ENCODE measurements at regions not wholly inside any gene's neighbourhood (a gene's known extent, or its start where the extent isn't known, plus 50 kb on each side); places are given as distances from the start of the nearest gene placed in this dataset.

DNA sequence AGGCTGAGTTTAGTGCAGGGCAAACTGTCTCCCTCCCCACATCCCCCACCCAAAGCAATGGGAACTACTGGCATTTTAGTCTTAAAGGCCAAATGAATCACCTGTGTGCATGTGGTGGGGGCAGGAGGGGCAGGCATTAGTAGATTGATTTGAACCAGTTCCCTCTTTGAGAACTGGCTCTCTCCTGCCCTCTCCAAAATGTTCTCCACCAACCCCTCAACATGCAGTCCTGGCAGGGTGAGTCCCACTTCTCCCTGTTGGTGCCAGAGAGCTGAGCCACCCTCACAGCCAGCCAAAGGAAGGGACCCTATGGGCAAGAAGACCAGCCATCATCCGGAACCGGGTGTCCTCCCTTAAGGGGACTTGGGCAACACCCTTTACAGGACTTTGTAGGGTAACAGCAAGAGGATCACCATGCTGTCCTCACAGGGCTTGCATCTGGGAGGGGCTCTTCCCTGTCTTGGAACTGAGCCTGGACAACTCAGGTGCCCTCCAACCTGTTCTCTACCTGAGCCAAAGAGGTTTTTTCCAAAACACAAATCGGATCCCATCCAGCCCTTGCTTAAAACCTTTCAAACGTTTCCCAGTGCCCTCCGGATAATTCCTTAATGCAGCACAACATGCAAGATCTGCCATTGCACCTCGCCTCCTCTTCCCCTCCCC is 80.6 kb downstream of the MRPL14 start:
- 26% methylated on average over 6 of the region's 6 CpGs for WGBS (ENCODE audit: insufficient coverage, low coverage, missing lambda C conversion rate)
- in situ Hi-C loops (cut with MboI): no loop called here
- no peak overlapping the region for H3K27ac ChIP-seq (ENCODE audit: extremely low read depth, low read depth, low read length)
- no peaks in the 10 kb centered on the region for H3K36me3 ChIP-seq (ENCODE audit: control insufficient read depth, insufficient read depth, low read length)
- H3K27me3 ChIP-seq (ENCODE audit: control insufficient read depth in 2 of 2, insufficient read depth in 2 of 2, low read length in 2 of 2): no peaks in the 10 kb centered on the region; a peak in 1 of 5 replicates
- intact Hi-C loops (cut with micrococcal nuclease): no loop called here
- H3K4me3 ChIP-seq: no peak overlapping the region
- TF ChIP-seq ZNF140 (CRISPR knock-in tag; IDR thresholded peaks at IDR 0.05): no peak
- TF ChIP-seq MEIS2 (IDR thresholded peaks at IDR 0.05; ENCODE audit: partially characterized antibody): no peak
- TF ChIP-seq GMEB1 (CRISPR knock-in tag; IDR thresholded peaks at IDR 0.05): no peak
- TF ChIP-seq KHSRP (IDR thresholded peaks at IDR 0.05): no peak
- TF ChIP-seq NEUROD1 (IDR thresholded peaks at IDR 0.05; ENCODE audit: borderline replicate concordance, low read depth, low read length, partially characterized antibody): no peak
- TF ChIP-seq SREBF2 (CRISPR knock-in tag; IDR thresholded peaks at IDR 0.05): no peak
- no peak for TF ChIP-seq PHF8 (IDR thresholded peaks at IDR 0.05; ENCODE audit: borderline replicate concordance, low read length)
- TF ChIP-seq NRF1 (conservative IDR thresholded peaks at IDR 0.05 in 1 of 2, IDR thresholded peaks at IDR 0.05 in 1 of 2): no peak
- TF ChIP-seq HMG20A (CRISPR knock-in tag; conservative IDR thresholded peaks at IDR 0.05): no peak
- no peak for TF ChIP-seq ZNF239 (CRISPR knock-in tag; IDR thresholded peaks at IDR 0.05)
- TF ChIP-seq, protein P1, sequence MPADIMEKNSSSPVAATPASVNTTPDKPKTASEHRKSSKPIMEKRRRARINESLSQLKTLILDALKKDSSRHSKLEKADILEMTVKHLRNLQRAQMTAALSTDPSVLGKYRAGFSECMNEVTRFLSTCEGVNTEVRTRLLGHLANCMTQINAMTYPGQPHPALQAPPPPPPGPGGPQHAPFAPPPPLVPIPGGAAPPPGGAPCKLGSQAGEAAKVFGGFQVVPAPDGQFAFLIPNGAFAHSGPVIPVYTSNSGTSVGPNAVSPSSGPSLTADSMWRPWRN (IDR thresholded peaks at IDR 0.05; ENCODE audit: low read depth): no peak
- no peak for TF ChIP-seq ZNF79 (CRISPR knock-in tag; IDR thresholded peaks at IDR 0.05; ENCODE audit: low read depth)
- TF ChIP-seq HCFC1 (IDR thresholded peaks at IDR 0.05; ENCODE audit: low read depth, low read length): no peak
- no peak for TF ChIP-seq BCL6 (CRISPR knock-in tag; IDR thresholded peaks at IDR 0.05)
- TF ChIP-seq, protein P2, sequence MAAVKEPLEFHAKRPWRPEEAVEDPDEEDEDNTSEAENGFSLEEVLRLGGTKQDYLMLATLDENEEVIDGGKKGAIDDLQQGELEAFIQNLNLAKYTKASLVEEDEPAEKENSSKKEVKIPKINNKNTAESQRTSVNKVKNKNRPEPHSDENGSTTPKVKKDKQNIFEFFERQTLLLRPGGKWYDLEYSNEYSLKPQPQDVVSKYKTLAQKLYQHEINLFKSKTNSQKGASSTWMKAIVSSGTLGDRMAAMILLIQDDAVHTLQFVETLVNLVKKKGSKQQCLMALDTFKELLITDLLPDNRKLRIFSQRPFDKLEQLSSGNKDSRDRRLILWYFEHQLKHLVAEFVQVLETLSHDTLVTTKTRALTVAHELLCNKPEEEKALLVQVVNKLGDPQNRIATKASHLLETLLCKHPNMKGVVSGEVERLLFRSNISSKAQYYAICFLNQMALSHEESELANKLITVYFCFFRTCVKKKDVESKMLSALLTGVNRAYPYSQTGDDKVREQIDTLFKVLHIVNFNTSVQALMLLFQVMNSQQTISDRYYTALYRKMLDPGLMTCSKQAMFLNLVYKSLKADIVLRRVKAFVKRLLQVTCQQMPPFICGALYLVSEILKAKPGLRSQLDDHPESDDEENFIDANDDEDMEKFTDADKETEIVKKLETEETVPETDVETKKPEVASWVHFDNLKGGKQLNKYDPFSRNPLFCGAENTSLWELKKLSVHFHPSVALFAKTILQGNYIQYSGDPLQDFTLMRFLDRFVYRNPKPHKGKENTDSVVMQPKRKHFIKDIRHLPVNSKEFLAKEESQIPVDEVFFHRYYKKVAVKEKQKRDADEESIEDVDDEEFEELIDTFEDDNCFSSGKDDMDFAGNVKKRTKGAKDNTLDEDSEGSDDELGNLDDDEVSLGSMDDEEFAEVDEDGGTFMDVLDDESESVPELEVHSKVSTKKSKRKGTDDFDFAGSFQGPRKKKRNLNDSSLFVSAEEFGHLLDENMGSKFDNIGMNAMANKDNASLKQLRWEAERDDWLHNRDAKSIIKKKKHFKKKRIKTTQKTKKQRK (IDR thresholded peaks at IDR 0.05; ENCODE audit: borderline replicate concordance, low read depth, low read length): no peak
- BruUV-seq (replicated peaks): no TSS peak
- H3K9me1 ChIP-seq (ENCODE audit: control insufficient read depth, insufficient read depth, low read length): no peaks in the 10 kb centered on the region
- H2AFZ ChIP-seq (ENCODE audit: low read depth, low read length): no peak overlapping the region
- peaks cover 39 to 57% of the 10 kb centered on the region in 2 experiments for H3K4me1 ChIP-seq (replicated peaks in 1 of 2; ENCODE audit: control insufficient read depth in 2 of 2, insufficient read depth in 2 of 2, low read length in 2 of 2)
- CTCF ChIA-PET (ENCODE audit: low intra/inter-chr PET ratio): no interaction called here
- no peak for ATAC-seq
- no peak for DNase-seq (ENCODE audit: extremely low read depth in 1 of 4, low spot score in 3 of 4)
- no peak overlapping the region; a peak in 1 of 4 replicates for H3K9ac ChIP-seq (ENCODE audit: insufficient read depth in 1 of 2, low read depth in 2 of 2, low read length in 2 of 2)
- H3K4me2 ChIP-seq (ENCODE audit: insufficient read depth, low read length): no peak overlapping the region
- peaks cover 1% of the 10 kb centered on the region; the same call in 1 of the 2 replicates for H3K9me3 ChIP-seq (replicated peaks; ENCODE audit: control insufficient read depth, insufficient read depth, low read depth, low read length)
- no peaks in the 10 kb centered on the region for H3K79me2 ChIP-seq (ENCODE audit: control insufficient read depth, insufficient read depth, low read length)
- POLR2A ChIA-PET: interaction anchor here (1.0 to 1.7 kb wide), 2 partner anchors 11 to 20 kb away, joined by 3 to 7 read pairs; no protein-coding TSS in a partner anchor
- no peak for FAIRE-seq
- no peaks in the 10 kb centered on the region for H4K20me1 ChIP-seq (replicated peaks; ENCODE audit: control insufficient read depth, insufficient read depth, low read length)

Data from K562 (cell line).